Breast epithelium (tissue), 4 donors: ENCODE measurements at regions not wholly inside any gene's neighbourhood (a gene's known extent, or its start where the extent isn't known, plus 50 kb on each side); places are given as distances from the start of the nearest gene placed in this dataset.

Experiments
- DNase-seq, 2 donors: peaks; one replicate each; pipeline ENCODE4 v3.0.0-alpha.2; 2019; ENCODE audit warnings: low spot score in 2 of 2
- H3K27ac ChIP-seq, 2 donors: fragments of 200-600 bp; sonication (generic) in 1 of 2; one replicate each; pipeline ENCODE4 v1.5.1; 2016 to 2019; ENCODE audit warnings: mild to moderate bottlenecking in 1 of 2
- H3K27me3 ChIP-seq, 2 donors: fragments of 200-600 bp; sonication (generic) in 1 of 2; one replicate each; pipeline versions ENCODE4 v1.5.1 to v1.6.0; 2017 to 2019; ENCODE audit warnings: control low read depth in 1 of 2, mild to moderate bottlenecking in 1 of 2
- H3K36me3 ChIP-seq: fragments of 200-600 bp; one replicate; pipeline ENCODE4 v1.5.1; 2019
- H3K4me1 ChIP-seq, 2 donors: fragments of 200-600 bp; sonication (generic); one replicate each; pipeline ENCODE4 v1.5.1; 2016 to 2019; ENCODE audit warnings: control low read depth in 1 of 2
- H3K4me3 ChIP-seq, 3 donors: fragments of 200-600 bp; sonication (generic); 1 replicate in 2 of 3; 2 replicates in 1 of 3; pipeline ENCODE4 v1.5.1; 2016 to 2019; ENCODE audit warnings: mild to moderate bottlenecking in 3 of 3, moderate library complexity in 2 of 3
- H3K9me3 ChIP-seq, 2 donors: fragments of 200-600 bp; sonication (generic) in 1 of 2; one replicate each; pipeline ENCODE4 v1.5.1; 2016 to 2019; ENCODE audit warnings: control low read depth in 1 of 2
- CTCF ChIP-seq, 3 donors: fragments of 450-650 bp; IDR thresholded peaks; one replicate each; pipeline ENCODE4 v1.5.1; 2016 to 2017; ENCODE audit warnings: antibody characterized with exemption in 3 of 3, mild to moderate bottlenecking in 3 of 3, moderate library complexity in 3 of 3
- POLR2A ChIP-seq: fragments of 450-650 bp; IDR thresholded peaks from one replicate; pipeline ENCODE4 v1.6.1; 2016; ENCODE audit warnings: antibody characterized with exemption, mild to moderate bottlenecking, moderate library complexity
- POLR2AphosphoS5 ChIP-seq, 3 donors: sonication (generic); formaldehyde crosslinking; IDR thresholded peaks; one replicate each; pipeline ENCODE4 v1.6.1; 2017; ENCODE audit warnings: antibody characterized with exemption in 3 of 3
- intact Hi-C: fragments of 100-400 bp; cut with DNase I; formaldehyde crosslinking; loops from one replicate; pipeline ENCODE4 v1.15.1; 2023; ENCODE audit warnings: low total_unique reads

DNA sequence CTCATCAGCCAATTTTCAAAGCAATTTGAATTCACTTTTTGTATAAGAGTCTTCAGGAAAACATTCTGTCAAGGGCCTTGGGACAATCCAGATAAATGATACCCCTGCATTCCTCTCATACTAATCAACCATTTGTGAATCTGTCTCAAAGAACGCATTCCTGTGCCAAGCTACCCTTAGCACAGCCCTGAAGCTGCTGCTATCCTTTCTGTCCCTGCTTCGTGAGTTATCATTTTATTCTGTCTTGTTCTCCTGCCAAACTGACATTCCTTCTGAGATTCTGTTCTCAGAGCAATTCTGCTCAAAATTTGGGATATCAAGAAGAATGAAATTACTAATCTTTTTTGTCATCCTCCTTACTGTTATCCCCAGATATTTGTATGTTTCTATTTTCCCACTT lies 213.9 kb upstream of the STXBP5 start:
- no peaks in the 10 kb centered on the region for H3K27me3 ChIP-seq
- DNase-seq: no peak
- no peak overlapping the region for H3K4me3 ChIP-seq
- H3K27ac ChIP-seq: no peak overlapping the region
- H3K4me1 ChIP-seq: no peaks in the 10 kb centered on the region
- TF ChIP-seq POLR2AphosphoS5 (IDR thresholded peaks at IDR 0.05) (no peak), CTCF (IDR thresholded peaks at IDR 0.05) (no peak), POLR2A (no peak)
- peaks cover 0 to 10% of the 10 kb centered on the region in 2 donors for H3K9me3 ChIP-seq
- intact Hi-C loops: no loop called here
- no peaks in the 10 kb centered on the region for H3K36me3 ChIP-seq

GRCh38 chr6:146990821-146991798 lies 213.1 kb upstream of the STXBP5 start:
- Histone ChIP-seq H3K27me3 (no peaks in the 10 kb centered on the region), H3K4me3 (no peak overlapping the region), H3K9me3 (peaks cover 0 to 10% of the 10 kb centered on the region in 2 donors), H3K4me1 (no peaks in the 10 kb centered on the region), H3K27ac (no peak overlapping the region), H3K36me3 (no peaks in the 10 kb centered on the region)
- intact Hi-C loops: no loop called here
- no peak for DNase-seq
- TF ChIP-seq CTCF (IDR thresholded peaks at IDR 0.05) (no peak), POLR2A (no peak), POLR2AphosphoS5 (IDR thresholded peaks at IDR 0.05) (no peak)

DNA sequence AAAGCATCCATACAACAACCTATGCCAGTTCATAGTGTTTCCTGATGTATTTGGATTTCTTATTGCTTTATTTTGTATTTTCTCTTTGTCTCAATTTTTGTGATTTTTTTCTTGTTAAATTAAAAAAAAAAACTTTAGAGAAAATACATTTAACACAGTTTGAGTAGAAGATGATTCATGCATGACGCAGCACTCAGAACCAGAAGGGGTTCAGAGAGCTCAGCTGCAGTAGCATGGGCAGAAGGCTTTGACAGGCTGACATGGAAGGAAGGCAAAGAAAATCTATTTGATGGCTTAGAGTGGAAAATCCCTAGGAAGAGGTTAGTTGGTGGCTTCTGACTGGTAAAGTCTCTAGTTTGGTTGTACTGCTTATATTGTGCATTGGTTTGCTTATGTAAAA lies 207.2 kb upstream of the STXBP5 start:
- DNase-seq: no peak
- no peaks in the 10 kb centered on the region for H3K27me3 ChIP-seq
- H3K36me3 ChIP-seq: no peaks in the 10 kb centered on the region
- no peaks in the 10 kb centered on the region for H3K4me1 ChIP-seq
- H3K27ac ChIP-seq: no peak overlapping the region
- no peak for TF ChIP-seq POLR2A
- no peak for TF ChIP-seq CTCF (IDR thresholded peaks at IDR 0.05)
- TF ChIP-seq POLR2AphosphoS5 (IDR thresholded peaks at IDR 0.05): no peak
- no peak overlapping the region for H3K4me3 ChIP-seq
- H3K9me3 ChIP-seq: no peaks in the 10 kb centered on the region
- intact Hi-C loops: loop anchor here (5.0 kb wide), 1 partner anchor 490 kb away; no protein-coding TSS in a partner anchor

- Histone ChIP-seq H3K27me3 (no peaks in the 10 kb centered on the region), H3K27ac (no peak overlapping the region), H3K4me1 (no peaks in the 10 kb centered on the region), H3K4me3 (no peak overlapping the region), H3K9me3 (no peaks in the 10 kb centered on the region), H3K36me3 (no peaks in the 10 kb centered on the region)
- intact Hi-C loops: loop anchor here (5.0 kb wide), 1 partner anchor 488 kb away; no protein-coding TSS in a partner anchor
- TF ChIP-seq POLR2AphosphoS5 (IDR thresholded peaks at IDR 0.05) (no peak), POLR2A (no peak), CTCF (IDR thresholded peaks at IDR 0.05) (no peak)
- DNase-seq: no peak
Measured at GRCh38 chr6:146999766-147000165, 204.5 kb upstream of the STXBP5 start.
